Superior temporal gyrus (tissue), 1 donor: ENCODE measurements at regions not wholly inside any gene's neighbourhood (a gene's known extent, or its start where the extent isn't known, plus 50 kb on each side); places are given as distances from the start of the nearest gene placed in this dataset.

Source experiments
- DNase-seq: peaks from one replicate; pipeline ENCODE4 v3.0.0-alpha.2; 2016; ENCODE audit errors: extremely low spot score

GRCh38 chr12:42859612-42860011 is 270.1 kb upstream of the PRICKLE1 start:
- no peak for DNase-seq

GRCh38 chr12:42857106-42857505 is 267.6 kb upstream of the PRICKLE1 start:
- no peak for DNase-seq

GRCh38 chr12:42855362-42855950 is 265.9 kb upstream of the PRICKLE1 start:
- DNase-seq: no peak

GRCh38 chr12:42854826-42855225 is 265.3 kb upstream of the PRICKLE1 start:
- no peak for DNase-seq

GRCh38 chr12:42854208-42854607 is 264.7 kb upstream of the PRICKLE1 start:
- no peak for DNase-seq

- no peak for DNase-seq
Observed at GRCh38 chr12:42853370-42854140, 264.0 kb upstream of the PRICKLE1 start.

- DNase-seq: no peak
Observed at GRCh38 chr12:42846782-42847181, 257.2 kb upstream of the PRICKLE1 start.

- no peak for DNase-seq
Observed at GRCh38 chr12:42834062-42834461, 244.5 kb upstream of the PRICKLE1 start.

GRCh38 chr12:42828836-42829235 is 239.3 kb upstream of the PRICKLE1 start:
- no peak for DNase-seq

GRCh38 chr12:42824327-42824726 is 234.8 kb upstream of the PRICKLE1 start:
- DNase-seq: no peak

- no peak for DNase-seq
Observed at GRCh38 chr12:42823679-42824078, 234.1 kb upstream of the PRICKLE1 start.

- no peak for DNase-seq
Observed at GRCh38 chr12:42819846-42820245, 230.3 kb upstream of the PRICKLE1 start.

GRCh38 chr12:42815068-42815467 is 225.5 kb upstream of the PRICKLE1 start:
- DNase-seq: no peak

- DNase-seq: no peak
Observed at GRCh38 chr12:42812871-42813270, 223.3 kb upstream of the PRICKLE1 start.

- DNase-seq: no peak
Observed at GRCh38 chr12:42812086-42812485, 222.5 kb upstream of the PRICKLE1 start.

GRCh38 chr12:42810006-42810405 is 220.5 kb upstream of the PRICKLE1 start:
- DNase-seq: no peak

GRCh38 chr12:42809226-42809625 is 219.7 kb upstream of the PRICKLE1 start:
- no peak for DNase-seq

- no peak for DNase-seq
Observed at GRCh38 chr12:42807766-42808165, 218.2 kb upstream of the PRICKLE1 start.

GRCh38 chr12:42807251-42807650 is 217.7 kb upstream of the PRICKLE1 start:
- DNase-seq: no peak

- no peak for DNase-seq
Observed at GRCh38 chr12:42804928-42805327, 215.4 kb upstream of the PRICKLE1 start.

GRCh38 chr12:42802785-42803189 is 213.2 kb upstream of the PRICKLE1 start:
- DNase-seq: no peak

GRCh38 chr12:42801271-42801670 is 211.7 kb upstream of the PRICKLE1 start:
- DNase-seq: no peak

GRCh38 chr12:42799966-42800365 is 210.4 kb upstream of the PRICKLE1 start:
- no peak for DNase-seq
